Left lung (tissue), 4 donors: ENCODE measurements at regions not wholly inside any gene's neighbourhood (a gene's known extent, or its start where the extent isn't known, plus 50 kb on each side); places are given as distances from the start of the nearest gene placed in this dataset.
A peak's percentile ranks its signal among the peaks of the same experiment; 100 is the strongest.

Experiments
- ATAC-seq: fragments of 200-7000 bp; cut with Tn5 transposase; one replicate; pipeline ENCODE4 v1.9.1; 2020; ENCODE audit warnings: moderate library complexity
- DNase-seq, 4 donors: peaks; one replicate each; pipeline ENCODE4 v3.0.0-alpha.2; 2013 to 2020
- H3K27ac ChIP-seq, 2 donors: fragments of 200-600 bp; sonication (generic) in 1 of 2; one replicate each; pipeline versions ENCODE4 v1.5.0 to v1.8.0; 2020 to 2021
- H3K27me3 ChIP-seq, 2 donors: fragments of 200-600 bp; sonication (generic) in 1 of 2; one replicate each; pipeline versions ENCODE4 v1.5.0 to v1.8.0; 2020 to 2021
- H3K36me3 ChIP-seq, 2 donors: fragments of 200-600 bp; sonication (generic) in 1 of 2; one replicate each; pipeline versions ENCODE4 v1.5.0 to v1.8.0; 2020 to 2021
- H3K4me1 ChIP-seq, 2 donors: fragments of 200-600 bp; one replicate each; pipeline ENCODE4 v1.8.0; 2021
- H3K4me3 ChIP-seq, 2 donors: fragments of 200-600 bp; sonication (generic) in 1 of 2; one replicate each; pipeline versions ENCODE4 v1.5.0 to v1.8.0; 2020 to 2021; ENCODE audit warnings: mild to moderate bottlenecking in 1 of 2
- H3K9me3 ChIP-seq, 2 donors: fragments of 200-600 bp; sonication (generic) in 1 of 2; one replicate each; pipeline versions ENCODE4 v1.5.0 to v1.8.0; 2020 to 2021
- intact Hi-C, 2 donors: fragments of 100-400 bp; cut with DNase I; formaldehyde crosslinking; loops; one replicate each; pipeline versions ENCODE4 v1.11.2 to v1.14.2; 2022
- TF ChIP-seq, protein P1 (sequence below), 2 donors: fragments of 200-600 bp; sonication (generic) in 1 of 2; IDR thresholded peaks; one replicate each; pipeline versions ENCODE4 v1.5.0 to v1.8.0; 2021; ENCODE audit warnings: antibody characterized with exemption in 2 of 2
- donor health status: DM: no; HTN: yes; CAD: no.
- donor health status: DM: no; HTN: no; CAD: no.

DNA sequence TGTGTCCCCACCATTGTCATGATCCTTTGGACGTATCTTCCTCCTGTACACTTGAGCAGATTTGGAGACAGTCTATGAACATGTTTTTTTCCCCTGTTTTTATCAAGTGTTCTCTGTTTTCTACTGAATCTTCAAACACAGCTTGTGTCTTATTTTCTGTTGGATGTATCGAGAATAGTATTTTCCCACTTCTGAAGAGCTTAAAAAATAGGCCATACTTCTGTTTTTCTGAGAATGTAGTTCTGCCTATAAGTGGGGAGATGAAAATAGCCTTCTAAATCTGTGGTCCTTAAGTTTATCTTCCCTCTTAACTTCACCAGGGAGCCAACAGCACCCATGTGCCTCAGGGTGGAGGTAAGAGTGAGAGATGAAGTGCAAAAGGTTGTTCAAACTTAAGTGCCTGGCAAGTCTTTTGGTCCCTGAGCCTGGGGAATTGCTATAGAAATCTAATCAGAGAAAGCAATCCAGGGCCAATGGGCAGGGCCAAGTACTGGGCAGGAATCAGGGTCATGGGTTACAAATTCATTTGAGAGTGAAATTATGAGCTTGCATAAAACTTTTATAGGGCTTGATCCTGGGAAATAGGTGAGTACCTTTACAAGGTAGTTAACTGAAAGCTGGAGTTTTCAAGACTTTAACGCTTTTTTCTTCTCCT, 58.9 kb downstream of the ARF6 start:
- Histone ChIP-seq H3K27me3 (no peaks in the 10 kb centered on the region), H3K4me1 (peaks cover 0 to 9% of the 10 kb centered on the region in 2 donors), H3K4me3 (no peak overlapping the region), H3K27ac (peak overlapping the region in 1 of 2 donors; percentile 62), H3K36me3 (no peaks in the 10 kb centered on the region), H3K9me3 (no peaks in the 10 kb centered on the region)
- peak in 1 of 4 donors; percentile 54 for DNase-seq
- peak; percentile 84 for ATAC-seq
- TF ChIP-seq, protein P1, sequence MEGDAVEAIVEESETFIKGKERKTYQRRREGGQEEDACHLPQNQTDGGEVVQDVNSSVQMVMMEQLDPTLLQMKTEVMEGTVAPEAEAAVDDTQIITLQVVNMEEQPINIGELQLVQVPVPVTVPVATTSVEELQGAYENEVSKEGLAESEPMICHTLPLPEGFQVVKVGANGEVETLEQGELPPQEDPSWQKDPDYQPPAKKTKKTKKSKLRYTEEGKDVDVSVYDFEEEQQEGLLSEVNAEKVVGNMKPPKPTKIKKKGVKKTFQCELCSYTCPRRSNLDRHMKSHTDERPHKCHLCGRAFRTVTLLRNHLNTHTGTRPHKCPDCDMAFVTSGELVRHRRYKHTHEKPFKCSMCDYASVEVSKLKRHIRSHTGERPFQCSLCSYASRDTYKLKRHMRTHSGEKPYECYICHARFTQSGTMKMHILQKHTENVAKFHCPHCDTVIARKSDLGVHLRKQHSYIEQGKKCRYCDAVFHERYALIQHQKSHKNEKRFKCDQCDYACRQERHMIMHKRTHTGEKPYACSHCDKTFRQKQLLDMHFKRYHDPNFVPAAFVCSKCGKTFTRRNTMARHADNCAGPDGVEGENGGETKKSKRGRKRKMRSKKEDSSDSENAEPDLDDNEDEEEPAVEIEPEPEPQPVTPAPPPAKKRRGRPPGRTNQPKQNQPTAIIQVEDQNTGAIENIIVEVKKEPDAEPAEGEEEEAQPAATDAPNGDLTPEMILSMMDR (IDR thresholded peaks at IDR 0.05): no peak
- intact Hi-C loops: no loop called here

DNA sequence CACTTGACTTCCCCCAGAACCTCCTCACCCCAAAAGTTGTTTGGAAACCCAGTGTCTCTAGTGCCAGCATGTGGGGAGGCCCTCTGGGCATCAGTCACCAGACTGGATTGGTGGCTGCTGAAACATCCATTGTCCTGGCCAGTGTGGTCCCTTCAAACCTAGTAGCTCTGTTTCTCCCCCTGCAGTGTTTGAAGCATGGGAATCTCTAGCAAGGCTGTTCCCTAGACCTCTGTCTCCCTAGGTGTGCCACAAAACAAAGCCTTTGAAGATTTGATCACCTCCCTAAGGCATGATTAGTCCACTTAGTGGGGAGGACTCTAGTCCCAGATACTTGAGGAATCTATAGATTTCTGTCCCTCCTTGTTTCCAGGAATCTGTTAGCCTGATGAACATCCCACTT, 60.3 kb downstream of the ARF6 start:
- no peaks in the 10 kb centered on the region for H3K9me3 ChIP-seq
- no peaks in the 10 kb centered on the region for H3K4me1 ChIP-seq
- DNase-seq (no peak), ATAC-seq (no peak)
- intact Hi-C loops: no loop called here
- TF ChIP-seq, protein P1 (IDR thresholded peaks at IDR 0.05): no peak
- no peak overlapping the region for H3K4me3 ChIP-seq
- H3K27ac ChIP-seq: no peak overlapping the region
- no peaks in the 10 kb centered on the region for H3K36me3 ChIP-seq
- H3K27me3 ChIP-seq: no peaks in the 10 kb centered on the region

DNA sequence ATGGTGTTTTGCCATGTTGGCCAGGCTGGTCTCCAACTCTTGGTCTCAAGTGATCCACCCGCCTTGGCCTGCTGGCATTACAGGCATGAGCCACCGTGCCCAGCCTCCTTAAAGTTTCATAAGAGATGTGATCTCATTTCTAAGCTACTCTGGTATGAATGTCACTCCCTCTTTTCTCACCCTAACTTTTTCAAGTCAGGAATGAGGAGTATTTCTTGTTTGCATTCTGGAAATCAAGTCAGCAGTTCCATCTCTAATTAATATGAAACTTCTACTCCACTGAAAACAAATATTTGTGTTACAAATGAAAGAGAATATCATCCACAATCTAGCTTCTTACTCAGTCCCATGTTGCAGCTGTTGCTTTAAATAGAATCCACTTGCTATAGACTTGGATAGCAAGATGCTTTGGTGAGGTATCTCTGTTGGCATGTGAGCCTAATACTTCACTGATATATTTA, 61.3 kb downstream of the ARF6 start:
- intact Hi-C loops: no loop called here
- DNase-seq: no peak
- no peaks in the 10 kb centered on the region for H3K36me3 ChIP-seq
- H3K27ac ChIP-seq: peak overlapping the region in 1 of 2 donors; percentile 36
- no peaks in the 10 kb centered on the region for H3K9me3 ChIP-seq
- no peaks in the 10 kb centered on the region for H3K4me1 ChIP-seq
- peak; percentile 68 for ATAC-seq
- no peaks in the 10 kb centered on the region for H3K27me3 ChIP-seq
- no peak overlapping the region for H3K4me3 ChIP-seq
- TF ChIP-seq, protein P1 (IDR thresholded peaks at IDR 0.05): no peak

DNA sequence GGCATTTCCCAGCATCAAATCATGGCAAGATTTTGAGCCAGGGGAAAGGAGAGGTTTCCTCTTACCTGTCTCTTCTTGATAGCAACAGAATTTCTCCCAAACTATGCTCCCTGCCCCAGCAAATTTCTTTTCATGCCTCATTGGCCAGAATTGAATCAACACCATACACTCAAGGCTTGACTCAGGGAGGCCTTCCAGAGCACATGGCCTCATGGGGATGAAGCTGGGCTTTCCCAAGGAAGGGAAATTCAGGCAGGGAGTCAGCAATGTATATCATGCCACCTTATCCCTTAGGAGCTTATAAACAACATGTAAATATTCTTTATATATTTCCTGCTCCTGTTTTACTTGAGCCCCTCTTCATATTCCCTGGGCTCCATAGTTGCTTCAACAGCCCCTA, 62.1 kb downstream of the ARF6 start:
- no peaks in the 10 kb centered on the region for H3K36me3 ChIP-seq
- H3K27me3 ChIP-seq: no peaks in the 10 kb centered on the region
- intact Hi-C loops: no loop called here
- H3K4me1 ChIP-seq: no peaks in the 10 kb centered on the region
- TF ChIP-seq, protein P1 (IDR thresholded peaks at IDR 0.05): no peak
- ATAC-seq: no peak
- H3K27ac ChIP-seq: peak overlapping the region in 1 of 2 donors; percentile 26
- no peak for DNase-seq
- no peaks in the 10 kb centered on the region for H3K9me3 ChIP-seq
- H3K4me3 ChIP-seq: no peak overlapping the region

DNA sequence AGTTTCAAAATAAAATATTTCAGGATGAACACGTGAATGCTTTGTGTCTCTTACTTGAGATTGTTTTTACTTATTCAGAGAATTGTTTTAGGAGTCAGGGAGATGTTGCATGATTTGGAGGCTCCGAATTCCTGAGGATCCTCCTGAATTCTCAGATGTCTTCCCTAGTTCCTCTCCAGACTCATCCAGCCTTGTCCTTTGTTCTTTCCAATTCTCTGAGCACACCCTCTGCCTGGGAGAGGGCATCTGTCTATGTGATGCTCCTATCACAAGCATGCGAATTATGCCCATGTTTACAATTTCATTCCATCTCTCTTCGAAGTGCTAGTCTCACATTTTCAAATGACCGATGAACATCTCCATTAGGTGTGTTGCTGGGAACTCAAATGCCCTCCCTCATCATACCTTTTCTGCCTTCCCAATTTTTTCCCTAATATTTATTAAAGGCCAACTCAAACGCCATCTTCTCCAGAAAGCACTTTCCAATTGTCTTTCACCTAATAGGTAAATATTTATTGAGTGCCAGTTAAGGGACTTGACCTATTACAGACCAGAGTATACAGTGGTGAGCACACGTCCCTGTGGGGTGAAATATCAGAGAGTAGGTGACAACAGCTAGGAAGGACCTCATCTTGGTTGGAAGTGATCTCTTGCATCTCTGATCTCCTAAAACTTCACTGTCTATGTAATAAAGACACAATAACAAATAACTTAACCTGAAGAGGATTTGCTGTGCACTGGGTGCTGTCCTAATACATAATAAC, 64.4 kb downstream of the ARF6 start:
- Histone ChIP-seq H3K9me3 (no peaks in the 10 kb centered on the region), H3K4me1 (peaks cover 0 to 3% of the 10 kb centered on the region in 2 donors), H3K27me3 (no peaks in the 10 kb centered on the region), H3K4me3 (no peak overlapping the region), H3K27ac (no peak overlapping the region), H3K36me3 (no peaks in the 10 kb centered on the region)
- ATAC-seq: no peak
- intact Hi-C loops: no loop called here
- TF ChIP-seq, protein P1 (IDR thresholded peaks at IDR 0.05): no peak
- DNase-seq: no peak
